Sciatic nerve (tissue), 2 donors: ENCODE measurements at regions not wholly inside any gene's neighbourhood (a gene's known extent, or its start where the extent isn't known, plus 50 kb on each side); places are given as distances from the start of the nearest gene placed in this dataset.

Source experiments
- ATAC-seq: fragments of 200-7000 bp; cut with Tn5 transposase; one replicate; pipeline ENCODE4 v1.9.1; 2020; ENCODE audit warnings: mild to moderate bottlenecking, moderate library complexity
- DNase-seq: peaks from one replicate; pipeline ENCODE4 v3.0.0-alpha.2; 2020; ENCODE audit warnings: low spot score
- intact Hi-C: fragments of 100-400 bp; cut with DNase I; formaldehyde crosslinking; loops from one replicate; pipeline ENCODE4 v1.14.2; 2022
- donor health status: DM: no; HTN: no; CAD: no.
- donor health status: DM: no; HTN: no; CAD: no.

DNA sequence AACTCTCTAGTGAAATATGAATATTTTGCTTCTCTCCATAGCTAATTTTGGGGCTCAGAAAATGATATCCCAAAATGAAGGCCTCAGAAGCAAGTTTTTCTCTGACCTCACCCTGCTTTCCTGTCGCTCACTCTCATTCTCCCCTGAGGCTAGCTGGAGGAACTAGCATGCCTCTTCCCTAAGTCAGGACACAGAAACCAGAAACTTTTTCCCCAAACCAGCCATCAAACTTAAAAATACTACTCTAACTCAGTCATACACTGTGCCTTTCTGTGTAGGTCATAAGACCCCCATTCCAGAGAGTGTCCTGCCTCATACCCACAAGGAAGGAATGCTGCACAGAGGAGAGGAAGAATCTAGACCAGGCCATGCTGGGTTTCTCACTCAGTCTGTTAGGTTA, 329.6 kb downstream of the PCDH20 start:
- DNase-seq (no peak), ATAC-seq (no peak)
- intact Hi-C loops = no loop called here

GRCh38 chr13:61084988-61085387, 330.7 kb downstream of the PCDH20 start:
- ATAC-seq (no peak), DNase-seq (no peak)
- intact Hi-C loops = no loop called here

DNA sequence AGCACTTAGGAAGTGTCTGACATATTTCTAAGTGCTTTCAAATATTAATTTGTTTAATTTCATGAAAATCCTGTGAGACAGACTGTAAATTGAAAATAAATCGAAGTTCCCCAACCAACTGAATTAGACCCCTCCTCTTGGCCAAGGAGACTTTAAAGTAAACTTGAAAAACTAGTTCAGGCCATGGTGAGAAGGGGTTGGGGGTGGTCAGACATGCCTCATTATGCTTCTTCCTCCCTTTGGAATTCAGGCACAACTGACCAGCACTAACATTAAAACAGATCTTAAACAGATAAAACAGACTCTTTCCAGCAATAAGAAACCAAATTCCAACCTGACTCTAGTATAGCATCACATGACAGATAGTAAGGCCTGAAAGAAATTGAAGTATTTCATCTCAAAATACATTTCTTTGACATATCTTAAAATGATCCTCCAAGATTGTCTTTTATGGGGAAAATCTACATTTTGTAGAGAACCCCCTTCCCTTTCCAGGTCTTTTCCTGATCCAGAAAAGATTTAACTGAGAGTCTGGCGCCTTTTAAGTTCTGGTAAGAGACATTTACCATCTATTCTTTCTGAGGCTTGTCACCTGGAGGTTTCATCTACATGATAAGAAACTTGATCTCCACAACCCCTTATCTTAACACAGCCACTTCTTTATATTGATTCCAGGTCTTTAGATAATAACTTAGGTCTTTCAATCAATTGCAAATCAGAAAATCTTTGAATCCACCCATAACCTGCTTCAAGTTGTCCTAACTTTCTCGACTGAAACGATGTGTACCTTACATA, 336.5 kb downstream of the PCDH20 start:
- no peak for ATAC-seq
- intact Hi-C loops = no loop called here
- DNase-seq = no peak

DNA sequence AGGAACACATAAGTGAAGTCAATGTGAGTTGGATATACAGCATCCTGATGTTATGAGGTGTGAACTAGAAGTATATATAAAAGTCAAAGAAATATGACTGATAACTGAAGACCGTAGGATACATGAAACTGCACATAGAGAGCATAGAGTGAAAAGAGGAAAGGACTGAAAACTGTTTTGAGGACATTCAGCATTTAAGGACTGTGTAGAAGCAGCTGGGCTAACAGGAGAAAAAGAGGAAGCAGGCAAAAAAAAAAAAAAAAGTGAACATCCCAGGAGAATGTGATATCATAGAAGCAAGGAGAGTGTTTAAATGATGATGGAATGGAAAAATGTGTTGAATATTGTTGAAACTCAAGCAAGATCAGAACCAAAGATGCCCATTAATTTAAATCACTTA, 363.5 kb downstream of the PCDH20 start:
- ATAC-seq (no peak), DNase-seq (no peak)
- intact Hi-C loops = no loop called here

GRCh38 chr13:61045251-61045650, 370.4 kb downstream of the PCDH20 start:
- ATAC-seq (no peak), DNase-seq (no peak)
- intact Hi-C loops = no loop called here

GRCh38 chr13:61040181-61040580, 375.5 kb downstream of the PCDH20 start:
- intact Hi-C loops = loop anchor here (5.0 kb wide), 1 partner anchor 707 kb away; no protein-coding TSS in a partner anchor
- ATAC-seq (no peak), DNase-seq (no peak)

- intact Hi-C loops = no loop called here
- DNase-seq (no peak), ATAC-seq (no peak)
These were observed 376.3 kb downstream of the PCDH20 start for GRCh38 chr13:61039302-61039701.

DNA sequence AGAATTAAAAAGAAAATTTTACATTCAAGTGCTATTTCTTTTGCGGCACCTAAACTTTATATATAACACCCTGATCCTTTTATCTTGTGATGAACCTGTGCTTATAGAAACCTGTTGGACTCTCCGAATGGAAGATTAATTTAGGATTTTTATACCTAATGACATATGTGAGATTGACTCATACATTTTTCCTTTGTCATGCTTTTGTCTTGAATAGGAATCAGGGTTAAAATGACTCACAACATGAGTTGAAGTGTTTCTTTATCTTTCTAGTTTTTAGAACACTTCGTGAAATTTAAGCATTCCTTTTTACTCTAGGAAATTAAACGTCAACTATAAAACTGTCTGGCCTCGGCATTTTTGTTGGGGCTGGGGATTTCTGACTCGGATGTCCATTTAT, 378.9 kb downstream of the PCDH20 start:
- ATAC-seq (no peak), DNase-seq (no peak)
- intact Hi-C loops = no loop called here

- intact Hi-C loops = no loop called here
- DNase-seq = no peak
- ATAC-seq = no peak
These were observed 385.2 kb downstream of the PCDH20 start for GRCh38 chr13:61030445-61030844.

DNA sequence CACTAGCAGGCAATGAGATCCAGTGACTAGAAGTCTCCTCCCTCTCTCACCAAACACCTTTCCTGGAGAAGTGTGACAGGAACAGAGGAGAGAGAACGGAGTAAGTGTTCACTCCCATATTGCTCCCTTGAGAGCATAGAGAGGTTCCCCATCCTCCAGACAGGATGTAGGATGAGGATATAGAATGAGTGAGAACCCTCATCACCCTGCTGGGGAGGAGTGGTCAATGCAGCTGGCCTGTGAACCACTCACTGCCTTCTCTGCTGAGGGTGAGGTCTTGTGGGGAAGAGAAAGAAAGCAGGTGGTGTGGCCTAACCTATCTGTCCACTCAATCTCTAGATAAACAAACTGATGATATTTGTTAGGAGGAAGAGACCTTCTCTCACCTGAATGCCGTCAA, 386.6 kb downstream of the PCDH20 start:
- ATAC-seq (no peak), DNase-seq (no peak)
- intact Hi-C loops = no loop called here

GRCh38 chr13:61024046-61024445, 391.6 kb downstream of the PCDH20 start:
- intact Hi-C loops = no loop called here
- ATAC-seq (no peak), DNase-seq (no peak)

- ATAC-seq = no peak
- intact Hi-C loops = no loop called here
- no peak for DNase-seq
These were observed 393.8 kb downstream of the PCDH20 start for GRCh38 chr13:61021838-61022237.

GRCh38 chr13:61013796-61014195, 401.9 kb downstream of the PCDH20 start:
- DNase-seq (no peak), ATAC-seq (no peak)
- intact Hi-C loops = no loop called here

- DNase-seq = no peak
- no peak for ATAC-seq
- intact Hi-C loops = no loop called here
These were observed 405.3 kb downstream of the PCDH20 start for GRCh38 chr13:61010358-61010757.

- ATAC-seq (no peak), DNase-seq (no peak)
- intact Hi-C loops = no loop called here
These were observed 413.0 kb downstream of the PCDH20 start for GRCh38 chr13:61002686-61003085.

- DNase-seq = no peak
- ATAC-seq = no peak
- intact Hi-C loops = no loop called here
These were observed 425.5 kb downstream of the PCDH20 start for GRCh38 chr13:60990032-60990733.

DNA sequence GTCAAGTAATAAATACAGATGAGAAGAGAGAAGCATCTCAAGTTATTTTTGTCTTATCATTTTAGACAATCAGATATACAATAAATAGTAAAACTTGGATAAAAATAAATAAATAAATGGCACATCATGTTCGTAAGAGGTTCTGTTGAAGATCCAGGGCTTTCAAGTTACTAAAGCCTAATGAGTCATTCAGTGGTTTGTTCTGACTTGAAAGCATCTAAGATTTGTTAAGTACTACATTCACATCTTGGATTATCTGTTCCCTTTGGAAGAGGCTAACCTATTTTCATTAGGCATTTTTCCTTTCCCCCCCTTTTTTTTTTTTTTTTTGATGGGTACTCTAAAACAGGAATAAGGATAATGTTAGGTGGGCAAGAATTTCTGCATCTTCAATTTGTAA, 429.3 kb downstream of the PCDH20 start:
- DNase-seq = no peak
- intact Hi-C loops = no loop called here
- no peak for ATAC-seq

DNA sequence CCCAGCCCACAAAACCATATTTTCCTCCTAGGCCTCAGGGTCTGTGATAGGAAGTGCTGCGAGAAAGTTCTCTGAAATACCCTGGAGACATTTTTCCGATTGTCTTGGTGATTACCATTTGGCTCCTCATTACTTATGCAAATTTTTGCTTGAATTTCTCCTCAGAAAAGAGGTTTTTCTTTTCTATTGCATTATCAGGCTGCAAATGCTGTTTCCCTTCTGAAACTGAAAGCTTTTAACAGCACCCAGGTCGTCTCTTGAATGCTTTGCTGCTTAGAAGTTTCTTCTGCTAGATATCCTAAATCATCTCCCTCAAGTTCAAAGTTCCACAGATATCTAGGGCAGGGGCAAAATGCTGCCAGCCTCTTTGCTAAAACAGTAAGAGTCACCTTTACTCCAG, 434.2 kb downstream of the PCDH20 start:
- no peak for DNase-seq
- no peak for ATAC-seq
- intact Hi-C loops = no loop called here

- DNase-seq = no peak
- intact Hi-C loops = no loop called here
These were observed 439.3 kb downstream of the PCDH20 start for GRCh38 chr13:60976367-60976766.

DNA sequence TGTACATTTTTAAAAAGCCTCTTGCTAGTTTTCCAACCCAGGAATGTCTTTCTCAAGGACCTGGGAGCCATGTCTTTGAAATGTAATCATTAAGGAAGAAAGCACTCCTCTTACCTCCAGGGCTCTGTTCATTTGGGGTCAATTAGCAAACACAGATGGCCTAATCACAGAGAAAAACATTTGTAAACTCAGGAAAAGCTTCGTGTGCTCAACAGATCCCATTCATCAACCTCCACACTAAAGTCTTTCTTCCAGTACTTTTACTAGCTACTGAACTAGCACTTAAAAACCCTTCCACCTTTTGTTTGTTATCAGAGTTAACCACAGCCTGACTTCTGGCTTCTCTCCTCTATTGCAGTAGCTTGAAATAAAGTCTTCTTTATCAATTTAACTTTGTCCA, 441.4 kb downstream of the PCDH20 start:
- ATAC-seq = no peak
- intact Hi-C loops = no loop called here
- DNase-seq = no peak

More at GRCh38 chr13:60976367-60976766, 439.3 kb downstream of the PCDH20 start:
- no peak for ATAC-seq

- no peak for DNase-seq
- ATAC-seq = no peak
- intact Hi-C loops = no loop called here
These were observed 442.1 kb downstream of the PCDH20 start for GRCh38 chr13:60973529-60973928.
